ENCODE measurements at regions not wholly inside any gene's neighbourhood (a gene's known extent, or its start where the extent isn't known, plus 50 kb on each side); places are given as distances from the start of the nearest gene placed in this dataset.

GRCh38 chr2:53018825-53019425 lies 748.7 kb upstream of the CHAC2 start:
- no peak for TF ChIP-seq TAF1 (IDR thresholded peaks at IDR 0.05; ENCODE audit: borderline replicate concordance, insufficient read depth, low read length)
- TF ChIP-seq POLR2AphosphoS5 (IDR thresholded peaks at IDR 0.05; ENCODE audit: low read depth, low read length), result no peak
- no peak for TF ChIP-seq REST (IDR thresholded peaks at IDR 0.05; ENCODE audit: insufficient read depth in 1 of 2, low read depth in 2 of 2, low read length in 2 of 2)
- no peak for TF ChIP-seq SIN3A (IDR thresholded peaks at IDR 0.05; ENCODE audit: borderline replicate concordance, insufficient read depth, low read length)
- TF ChIP-seq FOXP2 (optimal IDR thresholded peaks at IDR 0.05; ENCODE audit: borderline replicate concordance, extremely low read depth, extremely low read length, insufficient read depth), result no peak

Data from PFSK-1 (cell line).